Stomach (tissue), 8 donors: ENCODE measurements at regions not wholly inside any gene's neighbourhood (a gene's known extent, or its start where the extent isn't known, plus 50 kb on each side); places are given as distances from the start of the nearest gene placed in this dataset.
"Not testable (repeated sequence)": the region's sequence is repeated elsewhere in the genome, so short reads cannot be mapped to it uniquely, and the experiment has no call there.

Experiments used
- DNase-seq, 2 donors: peaks; one replicate each; pipeline versions ENCODE4 v3.0.0 to v3.0.0-alpha.2; 2013 to 2019
- H3K27ac ChIP-seq, 5 donors: fragments of 200-600 bp in 4 of 5; sonication (generic) in 4 of 5; one replicate each; pipeline ENCODE4 v1.5.1; 2013 to 2019; ENCODE audit warnings: mild to moderate bottlenecking in 1 of 5, moderate library complexity in 1 of 5
- H3K27me3 ChIP-seq, 3 donors: fragments of 200-600 bp; sonication (generic); one replicate each; pipeline ENCODE4 v1.5.1; 2017 to 2019; ENCODE audit warnings: mixed run types in 1 of 3
- H3K36me3 ChIP-seq, 4 donors: fragments of 200-600 bp; sonication (generic); 1 replicate in 3 of 4; 2 replicates in 1 of 4; pipeline ENCODE4 v1.5.1; 2016 to 2019
- H3K4me1 ChIP-seq, 4 donors: fragments of 200-600 bp; sonication (generic); one replicate each; pipeline ENCODE4 v1.5.1; 2016 to 2019
- H3K4me3 ChIP-seq, 4 donors: fragments of 200-600 bp; sonication (generic) in 3 of 4; one replicate each; pipeline ENCODE4 v1.5.1; 2016 to 2019; ENCODE audit warnings: mild to moderate bottlenecking in 1 of 4
- H3K9me3 ChIP-seq, 4 donors: fragments of 200-600 bp; sonication (generic); one replicate each; pipeline ENCODE4 v1.5.1; 2016 to 2019
- EP300 ChIP-seq: sonication (generic); formaldehyde crosslinking; IDR thresholded peaks from one replicate; pipeline ENCODE4 v1.6.1; 2017; ENCODE audit warnings: antibody characterized with exemption
- POLR2A ChIP-seq, 4 donors: fragments of 450-650 bp; IDR thresholded peaks; one replicate each; pipeline ENCODE4 v1.6.1; 2016; ENCODE audit warnings: antibody characterized with exemption in 4 of 4, control low read depth in 2 of 4, mild to moderate bottlenecking in 1 of 4, moderate library complexity in 1 of 4
- POLR2AphosphoS5 ChIP-seq, 3 donors: sonication (generic); formaldehyde crosslinking; IDR thresholded peaks; one replicate each; pipeline ENCODE4 v1.6.1; 2016; ENCODE audit warnings: antibody characterized with exemption in 3 of 3
- WGBS, 5 donors: extraction: QIAGEN DNeasy Blood & Tissue Kit in 3 of 5; methylation state at CpG; one replicate each; pipeline versions ENCODE4 v1.1.5 to v1.1.7; 2013 to 2018; 5-methylcytosine and 5-hydroxymethylcytosine counted together
- intact Hi-C: fragments of 100-400 bp; cut with DNase I; formaldehyde crosslinking; loops from one replicate; pipeline ENCODE4 v1.15.1; 2023; ENCODE audit warnings: low total_unique reads
- TF ChIP-seq, protein P1 (sequence below), 7 experiments: fragments of 450-650 bp in 4 of 7; fragments of 200-600 bp in 3 of 7; sonication (generic) in 3 of 7; IDR thresholded peaks; one replicate each; pipeline ENCODE4 v1.5.1; 2016 to 2019; ENCODE audit warnings: antibody characterized with exemption in 7 of 7, control low read depth in 2 of 7, mild to moderate bottlenecking in 1 of 7
- donor health status: healthy with polysubstance abuse.
- donor health status: Bipolar disorder and iron deficiency.
- donor health status: healthy.

DNA sequence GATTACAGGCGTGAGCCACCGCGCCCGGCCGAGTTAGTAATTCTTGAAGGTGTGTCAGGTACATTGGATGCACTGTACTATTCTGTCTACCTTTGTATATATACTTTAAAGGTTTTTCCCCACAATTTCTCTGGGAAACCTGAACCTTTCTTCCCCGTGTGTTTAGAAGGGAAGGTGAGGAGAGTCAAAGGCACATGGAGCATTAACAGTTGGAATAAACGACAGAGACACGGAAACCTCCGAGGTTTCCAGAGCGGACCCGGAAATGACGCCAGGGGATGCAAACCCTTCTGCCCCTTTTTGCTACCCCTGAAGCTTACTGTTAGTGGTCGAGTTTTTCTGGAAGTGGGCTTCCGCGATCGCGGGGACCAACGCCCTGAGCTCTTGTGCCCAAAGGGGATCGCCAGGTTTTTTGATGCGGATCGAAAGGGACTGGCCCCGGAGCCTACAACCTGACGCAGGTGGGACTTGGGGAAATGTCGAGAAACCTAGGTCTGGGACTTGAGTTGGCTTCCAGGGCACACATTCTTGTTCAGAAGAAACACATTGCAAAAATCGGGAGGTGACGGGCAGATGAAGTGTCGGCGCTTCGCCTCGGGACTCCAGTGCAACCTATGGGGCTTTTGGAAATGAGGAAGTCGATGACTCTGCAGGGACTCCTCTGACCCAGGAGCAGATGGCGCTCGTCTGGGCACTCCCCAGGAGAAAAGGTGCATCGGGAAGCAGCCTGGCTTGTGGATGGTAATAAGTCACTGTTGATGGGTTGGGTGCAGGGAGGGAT is 218.2 kb downstream of the OR2B2 start:
- peak in 1 of 2 donors; percentile 85 for DNase-seq
- WGBS, 5 donors, result 1 to 3% (median 3%) methylated on average over 34 of the region's 34 CpGs
- H3K9me3 ChIP-seq, result no peaks in the 10 kb centered on the region
- peaks cover 0 to 58% (median 8%) of the 10 kb centered on the region in 3 donors for H3K27me3 ChIP-seq
- intact Hi-C loops, result no loop called here
- H3K36me3 ChIP-seq, result no peaks in the 10 kb centered on the region
- H3K27ac ChIP-seq, result no peak overlapping the region
- TF ChIP-seq POLR2AphosphoS5 (IDR thresholded peaks at IDR 0.05) (no peak), EP300 (no peak), POLR2A (IDR thresholded peaks at IDR 0.05) (no peak)
- TF ChIP-seq, protein P1, sequence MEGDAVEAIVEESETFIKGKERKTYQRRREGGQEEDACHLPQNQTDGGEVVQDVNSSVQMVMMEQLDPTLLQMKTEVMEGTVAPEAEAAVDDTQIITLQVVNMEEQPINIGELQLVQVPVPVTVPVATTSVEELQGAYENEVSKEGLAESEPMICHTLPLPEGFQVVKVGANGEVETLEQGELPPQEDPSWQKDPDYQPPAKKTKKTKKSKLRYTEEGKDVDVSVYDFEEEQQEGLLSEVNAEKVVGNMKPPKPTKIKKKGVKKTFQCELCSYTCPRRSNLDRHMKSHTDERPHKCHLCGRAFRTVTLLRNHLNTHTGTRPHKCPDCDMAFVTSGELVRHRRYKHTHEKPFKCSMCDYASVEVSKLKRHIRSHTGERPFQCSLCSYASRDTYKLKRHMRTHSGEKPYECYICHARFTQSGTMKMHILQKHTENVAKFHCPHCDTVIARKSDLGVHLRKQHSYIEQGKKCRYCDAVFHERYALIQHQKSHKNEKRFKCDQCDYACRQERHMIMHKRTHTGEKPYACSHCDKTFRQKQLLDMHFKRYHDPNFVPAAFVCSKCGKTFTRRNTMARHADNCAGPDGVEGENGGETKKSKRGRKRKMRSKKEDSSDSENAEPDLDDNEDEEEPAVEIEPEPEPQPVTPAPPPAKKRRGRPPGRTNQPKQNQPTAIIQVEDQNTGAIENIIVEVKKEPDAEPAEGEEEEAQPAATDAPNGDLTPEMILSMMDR (IDR thresholded peaks at IDR 0.05), result no peak
- H3K4me1 ChIP-seq, result peaks cover 0 to 10% (median 7%) of the 10 kb centered on the region in 4 donors
- H3K4me3 ChIP-seq, result peak overlapping the region; percentile 29 to 52 (median 48)

DNA sequence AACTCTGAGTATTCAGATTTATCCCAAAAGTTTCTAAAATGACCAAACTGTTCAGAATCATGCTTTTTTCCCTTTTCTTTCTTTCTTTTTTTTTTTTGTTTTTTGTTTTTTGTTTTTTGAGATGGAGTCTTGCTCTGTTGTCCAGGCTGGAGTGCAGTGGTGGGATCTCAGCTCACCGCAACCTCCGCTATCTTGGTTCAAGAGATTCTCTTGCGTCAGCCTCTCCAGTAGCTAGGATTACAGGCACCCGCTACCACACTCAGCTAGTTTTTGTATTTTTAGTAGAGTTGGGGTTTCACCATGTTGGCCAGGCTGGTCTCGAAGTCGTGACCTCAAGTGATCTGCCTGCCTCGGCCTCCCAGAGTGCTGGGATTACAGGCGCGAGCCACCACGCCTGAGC is 219.2 kb upstream of the ZNF184 start:
- intact Hi-C loops, H3K27ac ChIP-seq, H3K36me3 ChIP-seq, DNase-seq, H3K4me3 ChIP-seq, H3K9me3 ChIP-seq: not testable (repeated sequence)
- H3K4me1 ChIP-seq, result peaks cover 7 to 22% (median 16%) of the 10 kb centered on the region in 4 donors
- H3K27me3 ChIP-seq, result peaks cover 0 to 62% (median 12%) of the 10 kb centered on the region in 3 donors
- WGBS, 5 donors, result 93 to 97% (median 95%) methylated on average over 10 of the region's 10 CpGs

DNA sequence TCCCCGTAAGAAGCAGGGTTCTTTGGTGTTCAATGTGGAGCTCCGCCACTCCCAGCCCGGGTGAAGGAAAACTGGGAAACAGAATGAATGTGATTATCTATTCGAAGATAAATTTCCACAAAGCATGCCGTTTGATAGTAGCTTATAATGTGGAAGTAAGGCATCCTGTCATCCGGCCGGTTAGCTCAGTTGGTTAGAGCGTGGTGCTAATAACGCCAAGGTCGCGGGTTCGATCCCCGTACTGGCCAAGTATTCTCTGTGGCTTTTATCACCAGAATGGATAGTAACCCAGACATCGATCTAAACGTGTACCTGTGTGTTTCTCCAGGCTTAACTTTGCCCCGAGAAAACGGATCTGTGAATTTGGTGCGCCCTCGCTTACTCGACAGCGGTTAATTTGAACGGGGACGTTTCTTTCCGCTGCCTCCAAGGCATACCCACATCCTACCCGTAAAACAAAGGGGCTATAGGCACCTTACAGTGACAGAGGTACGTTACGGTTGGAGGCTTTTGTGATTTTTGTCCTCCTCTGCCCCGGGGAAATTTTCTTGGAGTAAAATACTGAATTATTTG is 215.2 kb upstream of the ZNF184 start:
- peak; percentile 67 to 89 for DNase-seq
- TF ChIP-seq POLR2AphosphoS5 (IDR thresholded peaks at IDR 0.05) (peak in 1 of 3 donors; percentile 24), EP300 (no peak), POLR2A (IDR thresholded peaks at IDR 0.05) (no peak)
- TF ChIP-seq, protein P1 (IDR thresholded peaks at IDR 0.05), result no peak
- Histone ChIP-seq H3K4me3 (peak overlapping the region; percentile 41 to 47 (median 45)), H3K27ac (peak overlapping the region in 3 of 5 donors; percentile 18 to 47 (median 47)), H3K27me3 (peaks cover 0 to 45% (median 4%) of the 10 kb centered on the region in 3 donors), H3K9me3 (peaks cover 0 to 17% (median 9%) of the 10 kb centered on the region in 4 donors), H3K36me3 (no peaks in the 10 kb centered on the region), H3K4me1 (peaks cover 7 to 15% (median 11%) of the 10 kb centered on the region in 4 donors)
- intact Hi-C loops, result no loop called here
- 1 to 5% (median 4%) methylated on average over 27 to 28 of the region's 28 CpGs for WGBS, 5 donors

DNA sequence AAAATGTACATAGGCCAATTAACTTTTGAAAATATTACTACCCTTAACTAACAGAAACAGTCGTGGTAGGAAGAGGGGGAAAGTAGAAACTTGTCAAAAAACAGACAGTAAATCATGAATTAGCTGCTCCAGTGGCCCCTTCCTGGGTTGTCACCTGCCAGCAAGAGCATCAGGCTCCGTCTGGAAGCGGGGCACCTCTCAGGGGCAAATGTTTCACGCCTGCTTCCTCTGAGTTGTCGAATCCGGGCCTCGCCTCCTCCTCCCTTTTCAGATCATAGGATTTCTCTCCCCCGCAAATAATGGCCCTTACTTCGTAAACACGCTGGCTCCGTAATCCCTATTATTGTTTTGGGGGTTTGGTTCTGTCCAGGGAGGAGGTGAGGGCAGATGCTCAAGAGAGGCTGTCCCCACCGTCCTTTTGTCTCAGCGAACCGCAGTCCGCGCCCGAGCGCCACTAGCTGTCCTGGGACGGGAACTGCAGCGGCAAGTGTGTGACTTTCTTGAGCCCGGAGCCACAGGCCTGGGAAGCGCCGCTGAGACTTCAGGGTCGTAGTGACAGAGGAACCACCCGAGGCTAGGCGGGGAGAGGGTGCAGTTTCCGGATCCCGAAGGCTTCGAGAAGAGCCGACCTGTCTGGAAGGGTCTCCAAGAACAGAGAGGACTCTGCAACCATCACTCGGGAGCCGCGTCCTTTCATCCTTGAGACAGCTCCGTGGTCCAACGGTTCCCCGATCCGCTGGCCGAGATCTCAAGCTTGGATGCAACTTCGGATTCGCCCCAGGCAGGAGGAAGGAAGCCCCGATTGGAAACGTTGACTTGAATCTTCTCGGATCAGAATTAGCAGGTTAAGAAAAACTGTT is 214.5 kb upstream of the ZNF184 start:
- no peaks in the 10 kb centered on the region for H3K36me3 ChIP-seq
- H3K27me3 ChIP-seq, result peaks cover 0 to 44% (median 4%) of the 10 kb centered on the region in 3 donors
- TF ChIP-seq, protein P1 (IDR thresholded peaks at IDR 0.05), result peak in 2 of 7 experiments; percentile 20 to 28
- no peak for TF ChIP-seq POLR2A (IDR thresholded peaks at IDR 0.05)
- DNase-seq, result peak; percentile 56 to 92
- peaks cover 0 to 17% (median 9%) of the 10 kb centered on the region in 4 donors for H3K9me3 ChIP-seq
- peaks cover 7 to 15% (median 11%) of the 10 kb centered on the region in 4 donors for H3K4me1 ChIP-seq
- peak overlapping the region; percentile 41 to 47 (median 45) for H3K4me3 ChIP-seq
- WGBS, 5 donors, result 2 to 10% (median 3%) methylated on average over 18 to 43 of the region's 43 CpGs
- intact Hi-C loops, result no loop called here
- H3K27ac ChIP-seq, result peak overlapping the region in 3 of 5 donors; percentile 18 to 47 (median 47)
